HL-60 (cell line): ENCODE measurements at regions not wholly inside any gene's neighbourhood (a gene's known extent, or its start where the extent isn't known, plus 50 kb on each side); places are given as distances from the start of the nearest gene placed in this dataset.

Experiments used
- CTCF ChIP-seq: IDR thresholded peaks from one replicate; pipeline ENCODE4 v1.5.1; 2011; ENCODE audit warnings: low read length, control low read depth, inconsistent platforms; ENCODE audit not compliant: insufficient read depth
- GABPA ChIP-seq: IDR thresholded peaks from 2 replicates; pipeline ENCODE4 v1.6.1; 2012; ENCODE audit warnings: low read depth
- POLR2AphosphoS5 ChIP-seq: IDR thresholded peaks from 2 replicates; pipeline ENCODE4 v1.6.1; 2012; ENCODE audit warnings: low read depth
- SPI1 ChIP-seq: IDR thresholded peaks from 2 replicates; pipeline ENCODE4 v1.6.1; 2012; ENCODE audit warnings: low read depth, mild to moderate bottlenecking, borderline replicate concordance

- TF ChIP-seq CTCF (no peak), GABPA (no peak), POLR2AphosphoS5 (no peak), SPI1 (no peak)
These were observed 171.9 kb upstream of the KITLG start for GRCh38 chr12:88752183-88752582.
